Loucy (cell line): ENCODE measurements at regions not wholly inside any gene's neighbourhood (a gene's known extent, or its start where the extent isn't known, plus 50 kb on each side); places are given as distances from the start of the nearest gene placed in this dataset.

Source experiments
- CTCF ChIP-seq: fragments of 200-600 bp; sonication (generic); conservative IDR thresholded peaks from 2 replicates; pipeline ENCODE4 v1.5.1; 2014; ENCODE audit warnings: mild to moderate bottlenecking, antibody characterized with exemption, low read length
- EZH2phosphoT487 ChIP-seq: fragments of 200-600 bp; IDR thresholded peaks from 2 replicates; pipeline ENCODE4 v1.6.1; 2018; ENCODE audit warnings: antibody characterized with exemption, mild to moderate bottlenecking, moderate library complexity, borderline replicate concordance

- TF ChIP-seq CTCF (no peak), EZH2phosphoT487 (no peak)
Observed at GRCh38 chr7:96521068-96521894, 188.4 kb downstream of the SEM1 start.
